Subcutaneous abdominal adipose tissue (tissue), 5 donors: ENCODE measurements at regions not wholly inside any gene's neighbourhood (a gene's known extent, or its start where the extent isn't known, plus 50 kb on each side); places are given as distances from the start of the nearest gene placed in this dataset.
"Not testable (repeated sequence)": the region's sequence is repeated elsewhere in the genome, so short reads cannot be mapped to it uniquely, and the experiment has no call there.

Experiments
- H3K27ac ChIP-seq: one replicate; pipeline ENCODE4 v1.7.0; 2013; ENCODE audit warnings: low read depth, mild to moderate bottlenecking, inconsistent platforms, low read length, moderate library complexity
- H3K27me3 ChIP-seq, 5 donors: one replicate each; pipeline ENCODE4 v1.7.0; 2013; ENCODE audit warnings: low read length in 5 of 5, inconsistent platforms in 1 of 5; ENCODE audit not compliant: control insufficient read depth in 5 of 5, insufficient read depth in 4 of 5
- H3K36me3 ChIP-seq, 5 donors: one replicate each; pipeline ENCODE4 v1.7.0; 2013; ENCODE audit warnings: low read length in 5 of 5; ENCODE audit not compliant: control insufficient read depth in 5 of 5, insufficient read depth in 5 of 5
- H3K4me1 ChIP-seq, 5 donors: one replicate each; pipeline ENCODE4 v1.7.0; 2013; ENCODE audit warnings: low read length in 5 of 5, mild to moderate bottlenecking in 3 of 5, moderate library complexity in 1 of 5; ENCODE audit not compliant: control insufficient read depth in 5 of 5, insufficient read depth in 5 of 5
- H3K4me3 ChIP-seq, 5 donors: one replicate each; pipeline ENCODE4 v1.7.0; 2013; ENCODE audit warnings: low read length in 5 of 5, low read depth in 1 of 5
- H3K9ac ChIP-seq, 5 donors: one replicate each; pipeline ENCODE4 v1.7.0; 2013; ENCODE audit warnings: low read length in 5 of 5, mild to moderate bottlenecking in 4 of 5, moderate library complexity in 3 of 5
- H3K9me3 ChIP-seq, 5 donors: one replicate each; pipeline ENCODE4 v1.7.0; 2013; ENCODE audit warnings: low read length in 5 of 5; ENCODE audit not compliant: control insufficient read depth in 5 of 5
- donor health status: healthy.
- donor health status: healthy.
- donor health status: healthy.
- donor health status: healthy.
- donor health status: healthy.

DNA sequence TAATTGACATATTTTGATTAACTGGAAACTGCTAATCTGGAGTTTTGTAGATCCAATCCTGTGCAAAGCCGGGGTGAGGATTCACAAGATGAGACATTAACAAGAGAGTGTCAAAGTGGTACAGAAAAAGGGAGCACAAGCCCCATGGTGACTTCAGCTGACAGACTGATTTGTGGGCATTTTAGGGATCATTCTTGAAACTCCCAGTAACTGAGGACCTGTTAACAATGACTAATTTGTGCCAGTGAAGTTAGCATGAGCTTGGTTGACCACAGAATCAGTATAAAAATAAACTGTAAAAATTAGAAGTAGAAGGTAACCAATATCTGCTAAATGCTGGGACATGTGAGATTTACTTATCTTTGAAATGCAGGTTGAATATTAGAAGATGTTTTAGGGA is 1578.3 kb downstream of the EFNA5 start:
- Histone ChIP-seq H3K27me3 (no peaks in the 10 kb centered on the region), H3K9ac (no peak overlapping the region), H3K4me1 (no peaks in the 10 kb centered on the region), H3K36me3 (no peaks in the 10 kb centered on the region), H3K9me3 (no peaks in the 10 kb centered on the region), H3K27ac (no peak overlapping the region), H3K4me3 (no peak overlapping the region)

DNA sequence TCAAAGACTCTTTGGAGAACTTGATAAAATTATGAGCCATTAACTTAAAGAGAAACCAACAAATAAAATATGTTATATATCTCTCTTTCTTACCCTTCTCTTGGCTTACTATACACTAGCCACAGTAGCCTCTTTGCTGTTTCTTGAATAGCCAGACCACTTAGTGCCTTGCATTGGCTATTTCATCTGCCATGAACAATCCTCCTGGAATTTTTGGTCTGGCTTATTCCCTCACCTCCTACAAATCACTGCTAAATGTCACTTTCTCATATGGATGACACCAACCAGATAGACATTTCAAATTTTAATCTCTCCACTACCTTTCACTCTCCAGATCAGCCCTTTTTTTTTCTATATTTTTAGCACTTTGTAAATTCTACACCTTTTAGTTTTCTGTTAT is 1581.7 kb downstream of the EFNA5 start:
- no peaks in the 10 kb centered on the region for H3K4me1 ChIP-seq
- no peaks in the 10 kb centered on the region for H3K9me3 ChIP-seq
- no peak overlapping the region for H3K4me3 ChIP-seq

DNA sequence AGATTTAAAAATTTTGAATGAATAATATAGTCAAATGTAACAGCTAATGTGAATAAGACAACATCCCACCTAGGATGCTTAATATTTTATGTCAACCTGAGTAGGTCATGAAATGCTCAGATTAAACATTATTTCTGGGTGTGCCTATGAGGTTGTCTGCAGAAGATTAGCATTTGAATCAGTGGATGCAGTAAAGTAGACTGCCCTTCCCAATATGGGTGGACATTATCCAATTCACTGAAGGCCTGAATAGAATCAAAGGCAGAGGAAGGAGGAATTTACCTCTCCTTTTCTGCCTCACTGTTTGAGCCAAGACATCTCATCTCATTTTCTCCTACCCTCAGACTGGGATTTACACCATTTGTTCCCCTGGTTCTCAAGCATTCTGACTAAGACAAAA is 1582.3 kb downstream of the EFNA5 start:
- no peaks in the 10 kb centered on the region for H3K9me3 ChIP-seq
- no peak overlapping the region for H3K4me3 ChIP-seq
- no peak overlapping the region for H3K27ac ChIP-seq
- H3K27me3 ChIP-seq = no peaks in the 10 kb centered on the region
- no peak overlapping the region for H3K9ac ChIP-seq
- no peaks in the 10 kb centered on the region for H3K4me1 ChIP-seq
- no peaks in the 10 kb centered on the region for H3K36me3 ChIP-seq

More for the DNA sequence above, 1581.7 kb downstream of the EFNA5 start:
- H3K27ac ChIP-seq = no peak overlapping the region
- no peaks in the 10 kb centered on the region for H3K36me3 ChIP-seq
- no peak overlapping the region for H3K9ac ChIP-seq
- no peaks in the 10 kb centered on the region for H3K27me3 ChIP-seq

DNA sequence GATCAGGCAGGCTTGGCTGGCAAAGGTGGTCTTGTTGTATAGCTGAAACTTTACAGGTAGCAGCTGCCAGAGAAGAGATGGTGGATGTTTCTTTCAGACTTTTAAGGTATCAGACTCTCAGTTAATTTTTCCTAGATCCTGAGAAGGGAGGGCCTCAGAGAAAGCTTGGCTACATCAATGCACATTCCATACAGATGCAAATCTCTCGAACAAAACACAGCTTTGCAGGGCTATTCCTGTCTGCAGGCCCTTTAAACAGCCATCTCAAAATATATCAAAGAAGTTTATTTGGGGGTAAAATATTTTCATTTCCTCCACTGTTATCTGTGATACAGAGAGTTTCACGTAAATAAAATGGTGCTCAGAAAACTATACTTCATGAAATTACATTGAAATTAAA is 1584.4 kb downstream of the EFNA5 start:
- Histone ChIP-seq H3K9ac (no peak overlapping the region), H3K4me3 (no peak overlapping the region), H3K36me3 (no peaks in the 10 kb centered on the region), H3K27me3 (no peaks in the 10 kb centered on the region), H3K27ac (no peak overlapping the region), H3K9me3 (no peaks in the 10 kb centered on the region), H3K4me1 (no peaks in the 10 kb centered on the region)

DNA sequence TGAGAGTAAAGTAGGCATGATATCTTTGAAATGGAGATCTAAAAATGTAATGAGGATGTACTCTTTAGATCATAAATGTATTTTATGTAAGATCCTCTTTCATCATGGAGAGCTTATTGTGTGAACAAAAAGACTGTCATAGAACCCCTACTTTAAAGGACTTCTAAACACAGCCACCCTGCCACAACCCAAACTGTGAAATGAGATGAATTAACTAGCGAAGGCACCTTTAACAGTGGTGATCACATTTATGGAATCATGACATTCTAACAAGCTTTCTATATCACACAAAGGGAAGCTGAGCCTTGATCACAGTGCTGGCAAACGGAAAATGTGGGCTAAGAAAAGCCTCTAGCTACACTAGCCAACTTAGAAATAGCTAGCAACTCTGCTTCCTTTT is 1585.2 kb downstream of the EFNA5 start:
- Histone ChIP-seq H3K27ac (no peak overlapping the region), H3K36me3 (no peaks in the 10 kb centered on the region), H3K4me1 (no peaks in the 10 kb centered on the region), H3K9me3 (no peaks in the 10 kb centered on the region), H3K9ac (no peak overlapping the region), H3K4me3 (no peak overlapping the region), H3K27me3 (no peaks in the 10 kb centered on the region)

DNA sequence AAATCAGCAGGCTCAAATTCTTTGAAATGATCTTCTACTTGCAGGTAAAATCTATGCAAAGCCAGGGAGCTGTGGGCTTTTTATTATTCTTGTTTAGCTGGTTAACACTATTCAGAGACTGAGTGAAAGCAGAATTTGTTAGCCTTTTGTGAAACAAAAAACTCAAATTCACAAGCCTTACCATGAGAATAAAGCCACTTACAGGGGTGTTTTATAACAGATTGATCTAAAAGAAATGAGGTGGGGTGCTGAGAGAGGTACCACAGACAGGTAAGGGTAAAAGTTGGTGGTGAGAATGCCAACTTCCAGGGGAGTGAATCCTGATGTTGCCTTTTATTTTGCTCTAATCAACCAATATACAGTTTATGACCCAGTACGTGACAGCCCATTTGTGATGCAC is 1585.6 kb downstream of the EFNA5 start:
- Histone ChIP-seq H3K9ac (no peak overlapping the region), H3K36me3 (no peaks in the 10 kb centered on the region), H3K27ac (no peak overlapping the region), H3K27me3 (no peaks in the 10 kb centered on the region), H3K9me3 (no peaks in the 10 kb centered on the region), H3K4me1 (no peaks in the 10 kb centered on the region), H3K4me3 (no peak overlapping the region)

DNA sequence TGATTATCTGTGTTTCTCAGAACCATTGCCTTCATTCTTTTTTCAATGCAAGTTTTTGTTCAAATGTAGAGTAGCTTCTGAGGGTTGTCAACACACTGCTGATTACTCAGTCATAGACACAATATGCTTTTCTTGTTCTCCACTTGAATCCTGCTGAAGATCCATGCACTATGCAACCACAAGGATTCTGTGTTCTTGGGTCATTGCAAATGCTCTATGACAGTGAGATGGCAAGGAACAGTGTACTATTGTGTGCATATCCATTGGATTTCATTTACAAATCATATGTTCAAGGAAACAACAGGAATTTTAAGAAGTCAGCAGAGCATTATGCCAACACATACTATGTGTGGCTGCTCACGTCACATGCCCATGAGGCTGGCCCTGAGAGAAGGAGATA is 1590.2 kb downstream of the EFNA5 start:
- Histone ChIP-seq H3K36me3 (no peaks in the 10 kb centered on the region), H3K4me3 (no peak overlapping the region), H3K9ac (no peak overlapping the region), H3K27ac (no peak overlapping the region), H3K4me1 (no peaks in the 10 kb centered on the region), H3K27me3 (no peaks in the 10 kb centered on the region), H3K9me3 (no peaks in the 10 kb centered on the region)

DNA sequence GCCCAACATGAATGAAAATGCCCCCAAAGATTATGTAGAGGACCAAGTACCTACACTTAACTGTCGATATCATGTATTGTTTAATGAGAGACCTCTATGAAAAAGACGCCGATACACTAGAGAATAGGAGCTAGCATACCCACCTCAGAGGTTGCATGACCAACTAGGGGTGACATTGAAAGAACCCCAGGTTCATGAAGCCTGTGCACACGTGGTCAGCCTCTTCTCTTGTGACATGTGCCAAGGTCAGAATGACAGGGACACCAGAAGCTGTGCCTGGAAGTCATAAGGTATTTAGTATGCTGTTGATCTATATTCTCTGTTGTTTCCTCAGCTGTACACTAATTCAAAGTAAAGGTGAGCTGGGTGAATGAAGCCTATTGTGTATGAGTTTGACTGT is 1594.1 kb downstream of the EFNA5 start:
- no peaks in the 10 kb centered on the region for H3K36me3 ChIP-seq
- no peak overlapping the region for H3K4me3 ChIP-seq
- H3K9ac ChIP-seq = no peak overlapping the region
- H3K27me3 ChIP-seq = no peaks in the 10 kb centered on the region
- H3K4me1 ChIP-seq = no peaks in the 10 kb centered on the region
- H3K27ac ChIP-seq = no peak overlapping the region
- no peaks in the 10 kb centered on the region for H3K9me3 ChIP-seq

DNA sequence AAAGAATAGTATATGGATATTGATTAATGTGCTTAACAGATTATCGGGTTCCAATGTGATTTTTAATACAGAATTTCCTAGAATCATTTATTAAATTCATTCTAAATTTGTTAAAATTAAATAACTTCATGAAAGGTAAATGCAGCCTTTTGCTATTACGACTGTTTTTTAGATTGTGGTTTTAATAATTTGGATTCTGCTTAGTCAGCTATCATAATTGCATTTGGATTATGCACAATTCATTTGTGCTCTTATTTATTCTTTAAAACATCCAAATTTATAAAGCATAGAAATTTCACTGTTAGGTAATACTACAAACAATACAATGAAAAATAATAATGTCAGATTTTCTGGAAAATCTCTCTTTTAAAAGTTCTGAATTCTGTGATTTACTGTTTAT is 1598.5 kb downstream of the EFNA5 start:
- H3K4me3 ChIP-seq = no peak overlapping the region
- no peaks in the 10 kb centered on the region for H3K36me3 ChIP-seq
- no peak overlapping the region for H3K27ac ChIP-seq
- no peaks in the 10 kb centered on the region for H3K4me1 ChIP-seq
- H3K9ac ChIP-seq = no peak overlapping the region
- peaks cover 0 to 9% (median 2%) of the 10 kb centered on the region in 5 donors for H3K9me3 ChIP-seq
- H3K27me3 ChIP-seq = no peaks in the 10 kb centered on the region

DNA sequence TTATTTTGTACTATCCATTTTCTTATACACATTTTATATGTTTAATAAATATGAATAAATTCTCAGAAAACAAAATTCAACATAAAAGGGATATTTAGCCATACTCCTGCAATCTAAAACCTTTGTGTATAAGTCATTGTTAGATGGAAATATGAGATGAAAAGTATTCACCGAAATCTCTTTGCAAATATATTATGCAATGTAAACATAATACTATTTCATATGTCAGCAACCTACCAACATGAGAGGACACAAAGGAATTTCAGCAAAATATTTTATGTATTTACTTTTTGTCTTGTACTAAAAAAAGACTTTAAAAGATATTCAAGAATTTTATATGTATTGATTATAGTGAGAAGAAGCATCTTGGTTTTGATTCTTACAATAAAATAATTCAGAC is 1623.4 kb downstream of the EFNA5 start:
- Histone ChIP-seq H3K4me1 (no peaks in the 10 kb centered on the region), H3K27me3 (no peaks in the 10 kb centered on the region), H3K4me3 (no peak overlapping the region), H3K36me3 (no peaks in the 10 kb centered on the region), H3K9me3 (no peaks in the 10 kb centered on the region), H3K9ac (no peak overlapping the region), H3K27ac (no peak overlapping the region)

DNA sequence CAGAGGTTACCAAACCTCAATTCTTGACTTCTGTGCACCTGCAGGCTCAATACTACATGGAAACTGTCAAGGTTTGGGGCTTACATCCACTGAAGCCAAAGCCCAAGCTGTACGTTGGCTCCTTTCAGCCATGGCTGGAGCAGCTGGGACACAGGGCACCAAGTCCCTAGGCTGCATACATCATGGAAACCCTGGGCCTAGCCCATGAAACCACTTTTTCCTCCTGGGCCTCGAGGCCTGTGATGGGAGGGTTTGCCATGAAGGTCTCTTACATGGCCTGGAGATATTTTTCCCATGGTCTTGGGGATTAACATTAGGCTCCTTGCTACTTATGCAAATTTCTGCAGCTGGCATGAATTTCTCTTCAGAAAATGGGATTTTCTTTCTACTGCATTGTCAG is 1638.7 kb downstream of the EFNA5 start:
- H3K9me3 ChIP-seq = not testable (repeated sequence)

More for the DNA sequence above, 1638.7 kb downstream of the EFNA5 start:
- not testable (repeated sequence) for H3K27me3 ChIP-seq, H3K27ac ChIP-seq, H3K36me3 ChIP-seq, H3K4me3 ChIP-seq, H3K4me1 ChIP-seq, H3K9ac ChIP-seq
